ENCODE measurements at regions not wholly inside any gene's neighbourhood (a gene's known extent, or its start where the extent isn't known, plus 50 kb on each side); places are given as distances from the start of the nearest gene placed in this dataset.

DNA sequence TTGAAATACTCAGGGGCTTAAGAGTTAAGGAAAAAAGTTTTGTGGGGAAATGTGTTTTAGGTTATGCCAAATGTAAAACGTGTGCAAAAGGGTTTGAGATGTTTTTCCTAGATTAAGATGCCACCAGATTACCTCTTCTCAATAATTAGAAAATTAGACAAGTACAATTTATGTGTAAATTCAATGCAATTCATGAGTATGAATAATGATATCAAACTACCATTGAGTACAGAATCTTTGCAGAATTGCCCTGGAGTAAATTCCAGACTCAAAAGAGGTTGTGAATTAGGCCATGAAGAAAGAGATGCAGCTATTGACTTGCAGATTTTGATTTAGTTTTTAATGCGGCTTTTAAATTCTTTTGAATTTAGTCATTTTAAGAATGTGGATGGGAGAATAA lies 159.4 kb upstream of the INHBA start:
- 49 to 62% methylated on average over 2 of the region's 2 CpGs for WGBS, 2 donors
- TF ChIP-seq POLR2A (IDR thresholded peaks at IDR 0.05), result no peak
- TF ChIP-seq CTCF (IDR thresholded peaks at IDR 0.05), result no peak
- no peak overlapping the region for H3K4me3 ChIP-seq (ENCODE audit: low read depth, poor library complexity, severe bottlenecking)
- intact Hi-C loops (cut with DNase I; ENCODE audit: low total_unique reads), result no loop called here
- no peak for DNase-seq (ENCODE audit: low spot score in 2 of 2)

DNA sequence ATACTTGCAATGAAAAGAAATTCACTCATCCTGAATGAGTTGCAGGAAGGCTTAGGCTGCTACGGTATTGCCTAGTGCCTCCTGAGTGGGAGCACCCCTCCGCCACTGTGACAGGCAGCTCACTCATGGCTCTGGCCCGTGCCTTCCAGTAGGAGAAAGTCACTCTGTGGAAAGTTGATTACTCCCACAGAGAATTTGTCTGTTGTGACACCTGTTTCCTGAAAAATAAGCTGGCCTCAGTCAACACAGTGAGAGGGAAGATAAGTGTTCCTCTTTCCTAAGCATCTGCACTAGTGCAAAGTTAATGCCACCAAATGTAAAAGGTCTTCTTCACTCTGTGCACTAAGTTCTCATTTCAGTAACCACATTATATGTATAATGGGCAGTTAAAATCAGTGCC lies 158.8 kb upstream of the INHBA start:
- TF ChIP-seq CTCF (IDR thresholded peaks at IDR 0.05) (no peak), POLR2A (IDR thresholded peaks at IDR 0.05) (no peak)
- DNase-seq (ENCODE audit: low spot score in 2 of 2), result no peak
- intact Hi-C loops (cut with DNase I; ENCODE audit: low total_unique reads), result no loop called here
- WGBS, 2 donors, result 70 to 79% methylated on average over 3 of the region's 3 CpGs
- no peak overlapping the region for H3K4me3 ChIP-seq (ENCODE audit: low read depth, poor library complexity, severe bottlenecking)

DNA sequence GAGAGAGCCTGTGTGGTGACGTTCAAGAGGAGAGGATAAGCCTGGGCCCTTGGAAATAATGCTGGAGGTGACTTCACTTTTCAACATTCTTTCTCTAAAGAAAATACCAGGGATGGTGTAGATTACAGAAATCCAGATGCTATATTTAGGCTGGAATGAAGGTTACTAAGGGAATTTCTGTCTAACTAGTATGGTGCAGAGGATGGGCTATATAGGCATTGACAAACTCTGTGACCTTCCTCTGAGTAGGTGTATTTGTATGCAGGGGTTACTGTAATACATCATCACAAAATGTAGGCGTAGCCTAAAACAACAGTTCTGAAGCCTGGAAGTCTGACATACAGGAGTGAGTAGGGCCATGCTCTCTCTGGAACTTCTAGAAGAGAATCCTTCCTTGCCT lies 155.3 kb upstream of the INHBA start:
- no peak for DNase-seq (ENCODE audit: low spot score in 2 of 2)

GRCh38 chr7:41855798-41856197 lies 152.9 kb upstream of the INHBA start:
- DNase-seq (ENCODE audit: low spot score in 2 of 2), result no peak
- intact Hi-C loops (cut with DNase I; ENCODE audit: low total_unique reads), result loop anchor here (5.0 kb wide), 1 partner anchor 723 kb away; no protein-coding TSS in a partner anchor
- H3K4me3 ChIP-seq (ENCODE audit: low read depth, poor library complexity, severe bottlenecking), result no peak overlapping the region
- TF ChIP-seq POLR2A (IDR thresholded peaks at IDR 0.05), result no peak
- TF ChIP-seq CTCF (IDR thresholded peaks at IDR 0.05), result no peak
- WGBS, 2 donors, result 82 to 94% methylated on average over 1 of the region's 1 CpG

More for the DNA sequence above, 155.3 kb upstream of the INHBA start:
- intact Hi-C loops (cut with DNase I; ENCODE audit: low total_unique reads), result loop anchor here (5.0 kb wide), 1 partner anchor 726 kb away; no protein-coding TSS in a partner anchor
- H3K4me3 ChIP-seq (ENCODE audit: low read depth, poor library complexity, severe bottlenecking), result no peak overlapping the region
- no peak for TF ChIP-seq CTCF (IDR thresholded peaks at IDR 0.05)
- no peak for TF ChIP-seq POLR2A (IDR thresholded peaks at IDR 0.05)
- WGBS, 2 donors, result 80 to 87% methylated on average over 2 of the region's 2 CpGs

- 86 to 87% methylated on average over 4 of the region's 4 CpGs for WGBS, 2 donors
- H3K4me3 ChIP-seq (ENCODE audit: low read depth, poor library complexity, severe bottlenecking), result no peak overlapping the region
- no peak for TF ChIP-seq CTCF (IDR thresholded peaks at IDR 0.05)
- no peak for TF ChIP-seq POLR2A (IDR thresholded peaks at IDR 0.05)
- intact Hi-C loops (cut with DNase I; ENCODE audit: low total_unique reads), result no loop called here
- no peak for DNase-seq (ENCODE audit: low spot score in 2 of 2)
These were observed 144.7 kb upstream of the INHBA start for GRCh38 chr7:41847606-41848005.

DNA sequence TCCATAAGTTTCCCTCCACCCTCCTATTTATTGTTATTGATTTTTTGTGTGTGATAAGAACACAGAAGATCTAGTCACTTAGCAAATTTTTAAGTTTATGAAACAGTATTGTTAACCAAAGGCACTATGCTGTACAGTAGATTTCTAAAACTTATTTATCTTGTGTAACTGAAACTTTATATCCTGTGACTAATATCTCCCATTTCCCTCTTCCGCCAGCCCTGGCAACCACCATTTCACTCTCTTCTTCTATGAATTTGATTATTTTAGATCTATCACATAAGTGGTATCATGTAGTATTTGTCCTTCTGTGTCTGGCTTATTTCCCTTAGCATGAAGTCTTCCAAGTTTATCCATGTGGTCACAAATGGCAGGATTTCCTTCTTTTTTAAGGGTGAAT lies 144.3 kb upstream of the INHBA start:
- TF ChIP-seq CTCF (IDR thresholded peaks at IDR 0.05) (no peak), POLR2A (IDR thresholded peaks at IDR 0.05) (no peak)
- H3K4me3 ChIP-seq (ENCODE audit: low read depth, poor library complexity, severe bottlenecking), result no peak overlapping the region
- no peak for DNase-seq (ENCODE audit: low spot score in 2 of 2)
- 92 to 97% methylated on average over 1 of the region's 1 CpG for WGBS, 2 donors
- intact Hi-C loops (cut with DNase I; ENCODE audit: low total_unique reads), result no loop called here

All from lower leg skin (tissue), 4 donors.